Peyer's patch (tissue), 4 donors: ENCODE measurements at regions not wholly inside any gene's neighbourhood (a gene's known extent, or its start where the extent isn't known, plus 50 kb on each side); places are given as distances from the start of the nearest gene placed in this dataset.

Experiments
- DNase-seq, 3 donors: peaks; one replicate each; pipeline ENCODE4 v3.0.0-alpha.2; 2017 to 2019
- H3K27ac ChIP-seq, 4 donors: fragments of 200-600 bp; sonication (generic); one replicate each; pipeline ENCODE4 v1.5.1; 2016 to 2019
- H3K27me3 ChIP-seq, 2 donors: fragments of 200-600 bp; sonication (generic); one replicate each; pipeline ENCODE4 v1.5.1; 2019
- H3K36me3 ChIP-seq, 3 donors: fragments of 200-600 bp; sonication (generic); one replicate each; pipeline ENCODE4 v1.5.1; 2016 to 2019
- H3K4me1 ChIP-seq, 4 donors: fragments of 200-600 bp; sonication (generic); one replicate each; pipeline ENCODE4 v1.5.1; 2016 to 2019
- H3K4me3 ChIP-seq, 4 donors: fragments of 200-600 bp; sonication (generic); 1 replicate in 3 of 4; 2 replicates in 1 of 4; pipeline ENCODE4 v1.5.1; 2016 to 2019; ENCODE audit warnings: mild to moderate bottlenecking in 1 of 4
- H3K9me3 ChIP-seq, 4 donors: fragments of 200-600 bp; sonication (generic); one replicate each; pipeline ENCODE4 v1.5.1; 2016 to 2019; ENCODE audit warnings: mild to moderate bottlenecking in 1 of 4
- POLR2A ChIP-seq, 2 donors: fragments of 450-650 bp; IDR thresholded peaks; one replicate each; pipeline ENCODE4 v1.5.1; 2017; ENCODE audit warnings: antibody characterized with exemption in 2 of 2, mild to moderate bottlenecking in 2 of 2, moderate library complexity in 2 of 2
- TF ChIP-seq, protein P1 (sequence below), 6 experiments: fragments of 450-650 bp in 4 of 6; fragments of 200-600 bp in 2 of 6; sonication (generic) in 1 of 6; IDR thresholded peaks; one replicate each; pipeline ENCODE4 v1.5.1; 2017 to 2019; ENCODE audit warnings: antibody characterized with exemption in 6 of 6, mild to moderate bottlenecking in 3 of 6, moderate library complexity in 1 of 6

DNA sequence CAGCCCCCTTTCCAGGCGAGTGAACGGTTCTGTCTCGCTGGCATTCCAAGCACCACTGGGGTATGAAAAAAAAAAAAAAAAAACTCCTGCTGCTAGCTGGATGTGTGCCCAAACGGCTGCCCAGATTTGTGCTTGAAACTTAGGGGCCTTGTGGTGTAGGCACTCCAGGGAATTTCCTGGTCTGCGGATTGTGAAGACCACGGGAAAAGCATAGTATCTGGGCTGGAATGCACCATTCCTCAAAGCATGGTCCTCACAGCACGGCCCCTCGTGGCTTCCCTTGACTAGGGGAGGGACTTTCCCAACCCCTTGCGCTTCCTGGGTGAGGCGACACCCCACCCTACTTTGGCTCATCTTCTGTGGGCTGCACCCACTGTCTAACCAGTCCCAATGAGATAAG is 516.8 kb upstream of the FAM241A start:
- H3K27ac ChIP-seq = no peak overlapping the region
- H3K27me3 ChIP-seq = no peaks in the 10 kb centered on the region
- no peaks in the 10 kb centered on the region for H3K4me1 ChIP-seq
- no peaks in the 10 kb centered on the region for H3K9me3 ChIP-seq
- no peaks in the 10 kb centered on the region for H3K36me3 ChIP-seq
- no peak overlapping the region for H3K4me3 ChIP-seq
- TF ChIP-seq, protein P1, sequence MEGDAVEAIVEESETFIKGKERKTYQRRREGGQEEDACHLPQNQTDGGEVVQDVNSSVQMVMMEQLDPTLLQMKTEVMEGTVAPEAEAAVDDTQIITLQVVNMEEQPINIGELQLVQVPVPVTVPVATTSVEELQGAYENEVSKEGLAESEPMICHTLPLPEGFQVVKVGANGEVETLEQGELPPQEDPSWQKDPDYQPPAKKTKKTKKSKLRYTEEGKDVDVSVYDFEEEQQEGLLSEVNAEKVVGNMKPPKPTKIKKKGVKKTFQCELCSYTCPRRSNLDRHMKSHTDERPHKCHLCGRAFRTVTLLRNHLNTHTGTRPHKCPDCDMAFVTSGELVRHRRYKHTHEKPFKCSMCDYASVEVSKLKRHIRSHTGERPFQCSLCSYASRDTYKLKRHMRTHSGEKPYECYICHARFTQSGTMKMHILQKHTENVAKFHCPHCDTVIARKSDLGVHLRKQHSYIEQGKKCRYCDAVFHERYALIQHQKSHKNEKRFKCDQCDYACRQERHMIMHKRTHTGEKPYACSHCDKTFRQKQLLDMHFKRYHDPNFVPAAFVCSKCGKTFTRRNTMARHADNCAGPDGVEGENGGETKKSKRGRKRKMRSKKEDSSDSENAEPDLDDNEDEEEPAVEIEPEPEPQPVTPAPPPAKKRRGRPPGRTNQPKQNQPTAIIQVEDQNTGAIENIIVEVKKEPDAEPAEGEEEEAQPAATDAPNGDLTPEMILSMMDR (IDR thresholded peaks at IDR 0.05) = no peak
- TF ChIP-seq POLR2A (IDR thresholded peaks at IDR 0.05) = no peak
- no peak for DNase-seq

DNA sequence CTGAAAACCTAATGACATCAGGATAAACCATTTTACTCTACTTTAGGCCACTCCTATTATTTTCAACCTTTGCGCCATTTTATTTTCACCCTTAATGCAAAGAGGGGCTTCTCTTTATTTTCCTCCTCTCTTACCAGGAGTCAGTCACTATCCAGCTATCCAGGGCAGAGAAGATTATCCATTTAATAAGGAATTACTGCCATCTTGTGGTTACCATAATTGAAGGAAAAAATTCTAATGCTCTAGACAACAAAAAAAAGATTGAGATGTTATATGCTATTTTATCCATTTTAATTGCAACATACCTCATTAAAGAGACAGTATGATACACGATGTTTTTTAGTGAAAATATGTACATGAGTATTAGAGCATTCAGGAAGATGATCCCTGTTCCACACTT is 514.5 kb upstream of the FAM241A start:
- no peak for TF ChIP-seq POLR2A (IDR thresholded peaks at IDR 0.05)
- TF ChIP-seq, protein P1 (IDR thresholded peaks at IDR 0.05) = peak in 3 of 6 experiments; percentile 26 to 32 (median 28)

DNA sequence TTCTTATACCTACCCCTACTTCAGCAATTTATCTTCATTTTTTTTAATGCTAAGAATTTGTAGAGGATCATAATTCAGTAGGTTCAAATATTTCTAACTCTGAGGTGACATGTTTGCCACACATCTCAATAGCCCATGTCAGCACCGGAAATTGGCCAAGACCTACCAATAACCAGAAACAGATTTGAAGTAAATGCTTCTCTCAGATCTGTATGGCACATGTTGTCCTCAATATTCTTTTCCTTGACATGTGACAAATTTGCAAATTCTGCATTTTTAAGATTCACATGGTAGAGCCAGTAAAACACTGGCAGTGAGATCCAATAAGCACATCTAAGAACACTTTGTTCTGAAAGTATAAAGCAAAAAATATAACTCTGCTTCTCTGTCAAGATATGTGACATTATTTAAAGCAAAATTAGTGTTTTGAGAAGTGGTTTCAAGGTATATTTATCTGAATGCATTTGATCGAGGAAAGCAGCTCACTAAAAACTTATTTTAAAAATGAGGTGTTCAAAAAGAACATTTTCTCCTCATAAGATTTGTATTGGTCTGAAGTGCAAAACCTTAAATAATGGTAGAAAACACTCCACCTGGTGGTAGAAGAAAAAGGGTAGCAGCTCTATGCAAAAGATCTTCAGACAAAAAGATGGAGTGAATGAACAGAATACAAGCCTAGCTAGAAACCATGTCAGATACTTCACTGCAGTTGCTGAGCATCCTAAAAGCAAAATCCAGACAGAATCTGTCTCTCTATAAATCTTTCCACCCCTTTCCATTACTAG is 513.8 kb upstream of the FAM241A start:
- DNase-seq = no peak
- no peaks in the 10 kb centered on the region for H3K9me3 ChIP-seq
- no peak overlapping the region for H3K4me3 ChIP-seq
- H3K27ac ChIP-seq = no peak overlapping the region
- no peaks in the 10 kb centered on the region for H3K36me3 ChIP-seq
- no peaks in the 10 kb centered on the region for H3K27me3 ChIP-seq
- no peak for TF ChIP-seq POLR2A (IDR thresholded peaks at IDR 0.05)
- TF ChIP-seq, protein P1 (IDR thresholded peaks at IDR 0.05) = peak in 3 of 6 experiments; percentile 20 to 27 (median 26)
- no peaks in the 10 kb centered on the region for H3K4me1 ChIP-seq

More for the DNA sequence above, 514.5 kb upstream of the FAM241A start:
- no peak overlapping the region for H3K27ac ChIP-seq
- DNase-seq = no peak
- no peaks in the 10 kb centered on the region for H3K27me3 ChIP-seq
- no peaks in the 10 kb centered on the region for H3K36me3 ChIP-seq
- no peaks in the 10 kb centered on the region for H3K9me3 ChIP-seq
- H3K4me3 ChIP-seq = no peak overlapping the region
- no peaks in the 10 kb centered on the region for H3K4me1 ChIP-seq

DNA sequence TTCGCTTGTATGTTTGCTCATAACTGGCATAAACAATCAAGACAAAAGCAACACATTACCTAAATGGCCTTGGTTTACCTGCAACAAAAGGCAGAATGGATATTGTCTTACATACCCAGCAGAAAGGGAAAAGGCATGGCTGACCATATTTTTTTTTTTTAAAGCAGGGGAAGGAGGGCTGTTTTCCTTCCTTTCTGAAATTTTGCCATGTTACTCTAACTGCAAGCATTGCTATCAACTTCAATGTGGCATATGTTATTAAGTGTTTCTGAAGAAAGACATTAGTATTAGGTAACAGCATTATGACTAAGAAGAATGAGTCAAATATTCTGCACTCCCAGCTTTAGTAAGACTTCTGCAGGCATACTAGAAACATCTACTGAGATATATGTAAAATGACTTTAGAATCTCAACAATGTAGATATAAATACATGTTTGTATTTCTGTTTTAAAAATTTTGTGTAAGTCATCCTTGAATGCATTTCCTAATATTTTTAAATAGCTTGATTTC is 512.6 kb upstream of the FAM241A start:
- H3K36me3 ChIP-seq = no peaks in the 10 kb centered on the region
- no peaks in the 10 kb centered on the region for H3K9me3 ChIP-seq
- no peaks in the 10 kb centered on the region for H3K27me3 ChIP-seq
- DNase-seq = no peak
- H3K4me1 ChIP-seq = no peaks in the 10 kb centered on the region
- no peak overlapping the region for H3K27ac ChIP-seq
- no peak for TF ChIP-seq POLR2A (IDR thresholded peaks at IDR 0.05)
- TF ChIP-seq, protein P1 (IDR thresholded peaks at IDR 0.05) = no peak
- no peak overlapping the region for H3K4me3 ChIP-seq

DNA sequence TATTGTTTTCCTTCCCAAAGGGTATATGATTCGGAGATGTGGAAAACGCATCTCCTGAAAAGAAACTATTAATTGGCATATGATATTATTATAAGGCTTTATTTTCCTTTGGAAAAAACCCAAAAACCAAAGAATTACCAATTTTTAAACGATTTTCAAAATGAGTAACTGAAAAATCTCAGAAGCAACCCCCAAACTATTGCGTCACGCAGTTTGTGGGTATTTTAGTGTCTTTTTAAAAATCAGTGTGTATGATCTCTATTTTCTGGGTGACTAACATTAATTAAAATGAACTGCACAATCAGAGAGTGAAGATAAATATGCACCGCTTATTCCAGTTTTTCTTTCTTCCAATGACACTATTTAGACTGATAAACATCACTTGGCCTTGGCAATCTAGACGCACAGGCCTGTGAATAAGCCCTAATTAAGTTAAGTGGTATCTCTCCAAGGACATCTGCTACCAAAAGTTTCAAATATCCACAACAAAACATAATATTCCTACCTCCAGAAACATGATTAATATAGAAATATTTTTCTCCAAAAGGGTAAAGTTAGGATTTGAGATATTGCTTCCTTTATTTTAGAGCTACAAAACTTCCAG is 511.5 kb upstream of the FAM241A start:
- Histone ChIP-seq H3K27ac (no peak overlapping the region), H3K9me3 (no peaks in the 10 kb centered on the region), H3K36me3 (no peaks in the 10 kb centered on the region), H3K27me3 (no peaks in the 10 kb centered on the region), H3K4me3 (no peak overlapping the region), H3K4me1 (no peaks in the 10 kb centered on the region)
- DNase-seq = no peak
- TF ChIP-seq POLR2A (IDR thresholded peaks at IDR 0.05) = no peak
- TF ChIP-seq, protein P1 (IDR thresholded peaks at IDR 0.05) = no peak
